GM10266 (cell line): ENCODE measurements at regions not wholly inside any gene's neighbourhood (a gene's known extent, or its start where the extent isn't known, plus 50 kb on each side); places are given as distances from the start of the nearest gene placed in this dataset.
"Not testable (repeated sequence)": the region's sequence is repeated elsewhere in the genome, so short reads cannot be mapped to it uniquely, and the experiment has no call there.

Experiments used
- DNase-seq: peaks from one replicate; pipeline ENCODE4 v3.0.0; 2012; ENCODE audit errors: extremely low spot score
- CTCF ChIP-seq: IDR thresholded peaks from 2 replicates; pipeline ENCODE4 v1.5.1; 2012; ENCODE audit warnings: mild to moderate bottlenecking, low read depth; ENCODE audit not compliant: control insufficient read depth, insufficient read depth; ENCODE audit errors: missing control alignments

GRCh38 chr2:54038835-54039234 is 68.0 kb upstream of the PSME4 start:
- TF ChIP-seq CTCF, result no peak
- DNase-seq, result no peak

DNA sequence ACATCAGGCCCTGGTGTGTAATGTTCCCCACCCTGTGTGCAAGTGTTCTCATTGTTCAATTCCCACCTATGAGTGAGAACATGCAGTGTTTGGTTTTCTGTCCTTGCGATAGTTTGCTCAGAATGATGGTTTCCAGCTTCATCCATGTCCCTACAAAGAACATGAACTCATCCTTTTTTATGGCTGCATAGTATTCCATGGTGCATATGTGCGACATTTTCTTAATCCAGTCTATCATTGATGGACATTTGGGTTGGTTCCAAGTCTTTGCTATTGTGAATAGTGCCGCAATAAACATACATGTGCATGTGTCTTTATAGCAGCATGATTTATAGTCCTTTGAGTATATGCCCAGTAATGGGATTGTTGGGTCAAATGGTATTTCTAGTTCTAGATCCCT is 60.5 kb upstream of the PSME4 start:
- DNase-seq, result not testable (repeated sequence)

GRCh38 chr2:54030806-54031205 is 60.0 kb upstream of the PSME4 start:
- no peak for TF ChIP-seq CTCF
- no peak for DNase-seq

DNA sequence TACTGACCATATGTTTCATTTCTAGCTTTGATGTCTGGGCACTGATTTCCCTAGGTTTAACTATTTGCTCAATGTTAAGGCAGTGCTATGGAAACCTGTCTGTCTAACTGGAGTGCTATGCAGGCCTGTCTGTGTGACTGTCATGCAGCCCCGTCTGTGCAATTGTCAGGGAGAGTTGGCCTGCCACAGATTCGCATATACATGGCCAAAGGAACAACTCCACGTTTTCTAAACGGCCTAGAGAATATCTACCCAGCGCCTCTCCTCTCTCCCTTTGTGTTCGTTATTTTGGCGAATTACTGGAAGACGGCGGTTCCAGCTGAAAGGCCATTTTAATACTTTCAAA is 59.6 kb upstream of the PSME4 start:
- TF ChIP-seq CTCF, result no peak
- DNase-seq, result no peak

DNA sequence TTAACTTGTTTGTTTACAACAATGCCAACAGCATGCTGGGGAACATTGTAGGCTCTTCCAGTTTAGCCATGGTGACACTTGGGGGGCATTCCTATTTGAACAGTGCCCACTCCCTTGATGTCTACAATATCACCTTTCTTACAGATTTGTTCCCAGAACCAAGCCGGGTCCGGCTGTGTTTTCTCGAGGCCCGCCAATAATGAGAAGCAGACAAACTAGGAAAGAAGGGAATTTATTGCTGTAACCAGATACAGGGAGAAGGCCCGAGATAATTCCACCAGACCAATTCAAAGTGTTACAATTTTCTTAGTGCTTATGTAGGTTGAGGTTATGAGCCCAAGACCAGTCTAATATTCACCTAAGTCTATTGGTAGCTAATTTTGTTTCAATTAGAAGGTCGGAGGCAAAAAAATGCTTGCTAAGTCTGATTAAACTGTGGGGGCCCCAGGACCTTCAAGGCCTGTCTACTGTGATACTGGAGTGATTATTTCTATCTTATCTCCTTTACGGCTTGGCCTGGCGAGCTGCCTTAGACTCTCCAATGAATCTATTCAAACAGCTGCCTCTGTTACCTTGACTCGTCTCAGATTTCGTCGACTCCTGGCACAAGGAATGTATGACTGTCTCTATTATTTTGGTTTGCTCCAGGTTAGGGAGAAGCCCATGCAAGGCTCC is 59.1 kb upstream of the PSME4 start:
- no peak for DNase-seq
- no peak for TF ChIP-seq CTCF

- not testable (repeated sequence) for DNase-seq
These were observed 54.8 kb upstream of the PSME4 start for GRCh38 chr2:54025463-54026075.

DNA sequence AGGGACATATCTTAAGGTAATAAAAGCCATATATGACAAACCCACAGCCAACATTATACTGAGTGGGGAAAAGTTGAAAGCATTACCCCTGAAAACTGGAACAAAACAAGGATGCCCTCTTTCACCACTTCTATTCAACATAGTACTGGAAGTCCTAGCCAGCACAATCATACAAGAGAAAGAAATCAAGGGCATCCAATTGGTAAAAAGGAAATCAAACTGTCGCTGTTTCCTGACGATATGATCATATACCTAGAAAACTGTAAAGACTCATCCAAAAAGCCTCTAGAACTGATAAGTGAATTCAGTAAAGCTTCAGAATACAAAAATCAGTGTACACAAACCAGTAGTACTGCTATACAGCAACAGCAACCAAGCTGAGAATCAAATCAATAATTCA is 53.8 kb upstream of the PSME4 start:
- TF ChIP-seq CTCF, result no peak
- DNase-seq, result no peak

- no peak for TF ChIP-seq CTCF
- DNase-seq, result no peak
These were observed 50.9 kb upstream of the PSME4 start for GRCh38 chr2:54021702-54022101.
